ENCODE measurements at regions not wholly inside any gene's neighbourhood (a gene's known extent, or its start where the extent isn't known, plus 50 kb on each side); places are given as distances from the start of the nearest gene placed in this dataset.

GRCh38 chr12:29844667-29845066 lies 60.9 kb upstream of the TMTC1 start:
- DNase-seq, result no peak

- DNase-seq, result no peak
Observed at GRCh38 chr12:29843036-29843435, 59.3 kb upstream of the TMTC1 start.

DNA sequence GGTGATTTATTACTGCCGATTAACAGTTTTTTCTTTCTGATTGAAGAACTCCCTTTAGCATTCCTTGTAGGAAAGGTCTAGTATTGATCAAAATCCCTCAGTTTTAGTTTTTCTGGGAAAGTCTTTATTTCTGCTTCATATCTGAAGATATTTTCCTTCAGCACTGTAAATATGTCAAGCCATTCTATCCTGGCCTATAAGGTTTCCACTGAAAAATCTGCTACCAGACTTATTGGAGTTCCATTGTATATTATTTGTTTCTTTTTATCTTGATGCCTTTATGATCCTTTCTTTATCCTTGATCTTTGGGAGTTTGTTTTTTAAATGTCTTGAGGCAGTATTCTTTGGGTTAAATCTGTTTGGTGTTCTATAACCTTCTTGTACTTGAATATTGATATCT lies 55.0 kb upstream of the TMTC1 start:
- no peak for DNase-seq

Measured in stimulated activated CD8-positive, alpha-beta memory T cell treated with anti-CD3 and anti-CD28 coated beads, Interleukin-4, amount 100 ng/mL, for 48 hours (primary cell).